BJ (cell line): ENCODE measurements at regions not wholly inside any gene's neighbourhood (a gene's known extent, or its start where the extent isn't known, plus 50 kb on each side); places are given as distances from the start of the nearest gene placed in this dataset.

Source experiments
- CTCF ChIA-PET: fragments of 350-600 bp; formaldehyde crosslinking; extraction: SDS; loops from one replicate; lab custom pipeline; 2021; ENCODE audit warnings: antibody characterized with exemption, inconsistent platforms; lab: Yijun Ruan, JAX
- POLR2A ChIA-PET: fragments of 300-600 bp; sonication (Branson Sonifier 250); formaldehyde crosslinking; extraction: SDS; loops from one replicate; lab custom pipeline; 2021; ENCODE audit warnings: antibody characterized with exemption; lab: Charles Lee
- DNase-seq: peaks from one replicate; pipeline ENCODE4 v3.0.0-alpha.2; 2011; ENCODE audit warnings: low read depth
- H3K27me3 ChIP-seq: 2 replicates; pipeline ENCODE4 v1.6.0; 2011; ENCODE audit warnings: low read length; ENCODE audit not compliant: control insufficient read depth, insufficient read depth
- H3K36me3 ChIP-seq: 2 replicates; pipeline ENCODE4 v1.5.1; 2011; ENCODE audit warnings: low read length; ENCODE audit not compliant: control insufficient read depth, insufficient read depth
- H3K4me3 ChIP-seq: 2 replicates; pipeline ENCODE4 v1.5.1; 2011; ENCODE audit warnings: low read depth, mild to moderate bottlenecking, control low read depth, low read length
- CTCF ChIP-seq: IDR thresholded peaks from 2 replicates; pipeline ENCODE4 v1.5.1; 2011; ENCODE audit warnings: low read depth, mild to moderate bottlenecking, control low read depth, inconsistent platforms, low read length, moderate library complexity; ENCODE audit not compliant: insufficient read depth

- Histone ChIP-seq H3K27me3 (no peaks in the 10 kb centered on the region), H3K36me3 (no peaks in the 10 kb centered on the region), H3K4me3 (no peak overlapping the region)
- no peak for DNase-seq
- ChIA-PET CTCF (no interaction called here), POLR2A (interaction anchor here (0.5 kb wide), 1 partner anchor 828 kb away, joined by 3 read pairs; no protein-coding TSS in a partner anchor)
- no peak for TF ChIP-seq CTCF
Measured at GRCh38 chr12:20183563-20183962, 184.8 kb upstream of the PDE3A start.

- Histone ChIP-seq H3K27me3 (no peaks in the 10 kb centered on the region), H3K4me3 (no peak overlapping the region), H3K36me3 (no peaks in the 10 kb centered on the region)
- ChIA-PET POLR2A (no interaction called here), CTCF (interaction anchor here (0.9 kb wide), 1 partner anchor 9 kb away, joined by 3 read pairs; no protein-coding TSS in a partner anchor)
- DNase-seq = no peak
- no peak for TF ChIP-seq CTCF
Measured at GRCh38 chr12:20184514-20184913, 183.8 kb upstream of the PDE3A start.

- CTCF ChIA-PET = no interaction called here
- no peak for DNase-seq
- no peak for TF ChIP-seq CTCF
- POLR2A ChIA-PET = no interaction called here
- Histone ChIP-seq H3K27me3 (no peaks in the 10 kb centered on the region), H3K36me3 (no peaks in the 10 kb centered on the region), H3K4me3 (no peak overlapping the region)
Measured at GRCh38 chr12:20187456-20187855, 180.9 kb upstream of the PDE3A start.

GRCh38 chr12:20188930-20189653 is 179.2 kb upstream of the PDE3A start:
- no peaks in the 10 kb centered on the region for H3K27me3 ChIP-seq
- no peaks in the 10 kb centered on the region for H3K36me3 ChIP-seq
- ChIA-PET CTCF (interaction anchor here (0.8 kb wide), 2 partner anchors 13 to 35 kb away, joined by 3 to 4 read pairs; no protein-coding TSS in a partner anchor), POLR2A (no interaction called here)
- no peak overlapping the region for H3K4me3 ChIP-seq
- TF ChIP-seq CTCF = no peak
- DNase-seq = no peak

GRCh38 chr12:20189767-20190166 is 178.6 kb upstream of the PDE3A start:
- Histone ChIP-seq H3K4me3 (no peak overlapping the region), H3K27me3 (no peaks in the 10 kb centered on the region), H3K36me3 (no peaks in the 10 kb centered on the region)
- TF ChIP-seq CTCF = no peak
- ChIA-PET CTCF (no interaction called here), POLR2A (no interaction called here)
- DNase-seq = no peak
